Sigmoid colon (tissue), 4 donors: ENCODE measurements at regions not wholly inside any gene's neighbourhood (a gene's known extent, or its start where the extent isn't known, plus 50 kb on each side); places are given as distances from the start of the nearest gene placed in this dataset.

Experiments
- EP300 ChIP-seq, 4 donors: sonication (generic); formaldehyde crosslinking; IDR thresholded peaks; one replicate each; pipeline ENCODE4 v1.6.1; 2017; ENCODE audit warnings: antibody characterized with exemption in 4 of 4
- POLR2A ChIP-seq, 2 donors: fragments of 450-650 bp; IDR thresholded peaks; one replicate each; pipeline ENCODE4 v1.6.1; 2016; ENCODE audit warnings: antibody characterized with exemption in 2 of 2, mild to moderate bottlenecking in 2 of 2, moderate library complexity in 2 of 2
- TF ChIP-seq, protein P1 (sequence below), 4 experiments: fragments of 450-650 bp in 3 of 4; fragments of 200-600 bp in 1 of 4; IDR thresholded peaks; one replicate each; pipeline ENCODE4 v1.5.1; 2016 to 2019; ENCODE audit warnings: antibody characterized with exemption in 4 of 4, mild to moderate bottlenecking in 3 of 4, moderate library complexity in 2 of 4

DNA sequence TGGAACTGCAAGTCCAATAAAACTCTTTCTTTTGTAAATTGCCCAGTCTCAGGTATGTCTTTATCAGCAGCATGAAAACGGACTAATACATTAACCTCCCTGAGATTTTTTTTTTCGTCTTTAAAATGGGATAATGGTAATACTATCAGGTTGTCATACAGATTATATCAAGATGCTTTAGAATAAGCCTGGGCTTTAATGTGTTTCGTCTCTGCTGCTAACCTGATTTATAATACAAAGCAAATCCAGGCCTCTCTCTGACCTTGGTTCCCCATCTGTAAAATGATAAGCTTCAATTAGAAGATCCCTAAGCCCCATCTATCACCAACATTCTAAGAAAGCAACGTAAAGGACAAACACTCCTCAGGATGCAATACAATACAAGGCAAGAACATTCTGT lies 283.5 kb downstream of the LRATD1 start:
- TF ChIP-seq POLR2A (IDR thresholded peaks at IDR 0.05), result no peak
- TF ChIP-seq, protein P1, sequence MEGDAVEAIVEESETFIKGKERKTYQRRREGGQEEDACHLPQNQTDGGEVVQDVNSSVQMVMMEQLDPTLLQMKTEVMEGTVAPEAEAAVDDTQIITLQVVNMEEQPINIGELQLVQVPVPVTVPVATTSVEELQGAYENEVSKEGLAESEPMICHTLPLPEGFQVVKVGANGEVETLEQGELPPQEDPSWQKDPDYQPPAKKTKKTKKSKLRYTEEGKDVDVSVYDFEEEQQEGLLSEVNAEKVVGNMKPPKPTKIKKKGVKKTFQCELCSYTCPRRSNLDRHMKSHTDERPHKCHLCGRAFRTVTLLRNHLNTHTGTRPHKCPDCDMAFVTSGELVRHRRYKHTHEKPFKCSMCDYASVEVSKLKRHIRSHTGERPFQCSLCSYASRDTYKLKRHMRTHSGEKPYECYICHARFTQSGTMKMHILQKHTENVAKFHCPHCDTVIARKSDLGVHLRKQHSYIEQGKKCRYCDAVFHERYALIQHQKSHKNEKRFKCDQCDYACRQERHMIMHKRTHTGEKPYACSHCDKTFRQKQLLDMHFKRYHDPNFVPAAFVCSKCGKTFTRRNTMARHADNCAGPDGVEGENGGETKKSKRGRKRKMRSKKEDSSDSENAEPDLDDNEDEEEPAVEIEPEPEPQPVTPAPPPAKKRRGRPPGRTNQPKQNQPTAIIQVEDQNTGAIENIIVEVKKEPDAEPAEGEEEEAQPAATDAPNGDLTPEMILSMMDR (IDR thresholded peaks at IDR 0.05), result no peak
- TF ChIP-seq EP300 (IDR thresholded peaks at IDR 0.05), result no peak
